ENCODE measurements at regions not wholly inside any gene's neighbourhood (a gene's known extent, or its start where the extent isn't known, plus 50 kb on each side); places are given as distances from the start of the nearest gene placed in this dataset.

DNA sequence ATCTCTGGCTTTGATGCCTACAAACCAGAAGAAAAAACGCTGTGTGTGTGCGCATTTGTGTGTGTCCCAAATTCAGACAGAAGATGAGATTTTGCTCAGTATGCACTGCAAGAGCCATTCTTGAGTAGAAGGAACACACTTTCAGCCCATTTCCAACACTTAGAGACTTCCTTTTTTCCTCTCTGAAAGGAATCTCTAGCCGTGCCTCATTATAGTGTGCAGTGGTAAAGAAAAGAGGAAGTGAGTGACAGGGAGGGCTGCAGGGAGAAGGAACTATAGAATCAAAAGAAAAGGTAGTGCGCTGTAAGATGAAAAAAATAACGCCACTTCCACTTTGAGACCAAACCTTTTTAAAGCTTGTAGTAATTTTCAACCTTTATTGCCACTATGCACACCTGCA is 1400.9 kb upstream of the FLRT2 start:
- Mint-ChIP-seq H3K27ac (no peak overlapping the region), H3K27me3 (ENCODE audit: insufficient read depth, low read depth, poor library complexity) (no peaks in the 10 kb centered on the region), H3K4me3 (no peak overlapping the region), H3K36me3 (ENCODE audit: low read depth) (peaks cover 3% of the 10 kb centered on the region; the same call in 1 of the 3 replicates), H3K9me3 (peaks cover 5% of the 10 kb centered on the region; the same call in 2 of the 3 replicates), H3K4me1 (no peaks in the 10 kb centered on the region)
- TF ChIP-seq, protein P1, sequence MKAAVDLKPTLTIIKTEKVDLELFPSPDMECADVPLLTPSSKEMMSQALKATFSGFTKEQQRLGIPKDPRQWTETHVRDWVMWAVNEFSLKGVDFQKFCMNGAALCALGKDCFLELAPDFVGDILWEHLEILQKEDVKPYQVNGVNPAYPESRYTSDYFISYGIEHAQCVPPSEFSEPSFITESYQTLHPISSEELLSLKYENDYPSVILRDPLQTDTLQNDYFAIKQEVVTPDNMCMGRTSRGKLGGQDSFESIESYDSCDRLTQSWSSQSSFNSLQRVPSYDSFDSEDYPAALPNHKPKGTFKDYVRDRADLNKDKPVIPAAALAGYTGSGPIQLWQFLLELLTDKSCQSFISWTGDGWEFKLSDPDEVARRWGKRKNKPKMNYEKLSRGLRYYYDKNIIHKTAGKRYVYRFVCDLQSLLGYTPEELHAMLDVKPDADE (IDR thresholded peaks at IDR 0.05): no peak
- TF ChIP-seq, protein P2, sequence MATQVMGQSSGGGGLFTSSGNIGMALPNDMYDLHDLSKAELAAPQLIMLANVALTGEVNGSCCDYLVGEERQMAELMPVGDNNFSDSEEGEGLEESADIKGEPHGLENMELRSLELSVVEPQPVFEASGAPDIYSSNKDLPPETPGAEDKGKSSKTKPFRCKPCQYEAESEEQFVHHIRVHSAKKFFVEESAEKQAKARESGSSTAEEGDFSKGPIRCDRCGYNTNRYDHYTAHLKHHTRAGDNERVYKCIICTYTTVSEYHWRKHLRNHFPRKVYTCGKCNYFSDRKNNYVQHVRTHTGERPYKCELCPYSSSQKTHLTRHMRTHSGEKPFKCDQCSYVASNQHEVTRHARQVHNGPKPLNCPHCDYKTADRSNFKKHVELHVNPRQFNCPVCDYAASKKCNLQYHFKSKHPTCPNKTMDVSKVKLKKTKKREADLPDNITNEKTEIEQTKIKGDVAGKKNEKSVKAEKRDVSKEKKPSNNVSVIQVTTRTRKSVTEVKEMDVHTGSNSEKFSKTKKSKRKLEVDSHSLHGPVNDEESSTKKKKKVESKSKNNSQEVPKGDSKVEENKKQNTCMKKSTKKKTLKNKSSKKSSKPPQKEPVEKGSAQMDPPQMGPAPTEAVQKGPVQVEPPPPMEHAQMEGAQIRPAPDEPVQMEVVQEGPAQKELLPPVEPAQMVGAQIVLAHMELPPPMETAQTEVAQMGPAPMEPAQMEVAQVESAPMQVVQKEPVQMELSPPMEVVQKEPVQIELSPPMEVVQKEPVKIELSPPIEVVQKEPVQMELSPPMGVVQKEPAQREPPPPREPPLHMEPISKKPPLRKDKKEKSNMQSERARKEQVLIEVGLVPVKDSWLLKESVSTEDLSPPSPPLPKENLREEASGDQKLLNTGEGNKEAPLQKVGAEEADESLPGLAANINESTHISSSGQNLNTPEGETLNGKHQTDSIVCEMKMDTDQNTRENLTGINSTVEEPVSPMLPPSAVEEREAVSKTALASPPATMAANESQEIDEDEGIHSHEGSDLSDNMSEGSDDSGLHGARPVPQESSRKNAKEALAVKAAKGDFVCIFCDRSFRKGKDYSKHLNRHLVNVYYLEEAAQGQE (IDR thresholded peaks at IDR 0.05; ENCODE audit: unreplicated experiment): no peak
- no peak for TF ChIP-seq STAT1 (IDR thresholded peaks at IDR 0.05; ENCODE audit: unreplicated experiment)
- TF ChIP-seq, protein P3, sequence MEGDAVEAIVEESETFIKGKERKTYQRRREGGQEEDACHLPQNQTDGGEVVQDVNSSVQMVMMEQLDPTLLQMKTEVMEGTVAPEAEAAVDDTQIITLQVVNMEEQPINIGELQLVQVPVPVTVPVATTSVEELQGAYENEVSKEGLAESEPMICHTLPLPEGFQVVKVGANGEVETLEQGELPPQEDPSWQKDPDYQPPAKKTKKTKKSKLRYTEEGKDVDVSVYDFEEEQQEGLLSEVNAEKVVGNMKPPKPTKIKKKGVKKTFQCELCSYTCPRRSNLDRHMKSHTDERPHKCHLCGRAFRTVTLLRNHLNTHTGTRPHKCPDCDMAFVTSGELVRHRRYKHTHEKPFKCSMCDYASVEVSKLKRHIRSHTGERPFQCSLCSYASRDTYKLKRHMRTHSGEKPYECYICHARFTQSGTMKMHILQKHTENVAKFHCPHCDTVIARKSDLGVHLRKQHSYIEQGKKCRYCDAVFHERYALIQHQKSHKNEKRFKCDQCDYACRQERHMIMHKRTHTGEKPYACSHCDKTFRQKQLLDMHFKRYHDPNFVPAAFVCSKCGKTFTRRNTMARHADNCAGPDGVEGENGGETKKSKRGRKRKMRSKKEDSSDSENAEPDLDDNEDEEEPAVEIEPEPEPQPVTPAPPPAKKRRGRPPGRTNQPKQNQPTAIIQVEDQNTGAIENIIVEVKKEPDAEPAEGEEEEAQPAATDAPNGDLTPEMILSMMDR (conservative IDR thresholded peaks at IDR 0.05; ENCODE audit: low read depth in 2 of 2): no peak
- TF ChIP-seq, protein P4, sequence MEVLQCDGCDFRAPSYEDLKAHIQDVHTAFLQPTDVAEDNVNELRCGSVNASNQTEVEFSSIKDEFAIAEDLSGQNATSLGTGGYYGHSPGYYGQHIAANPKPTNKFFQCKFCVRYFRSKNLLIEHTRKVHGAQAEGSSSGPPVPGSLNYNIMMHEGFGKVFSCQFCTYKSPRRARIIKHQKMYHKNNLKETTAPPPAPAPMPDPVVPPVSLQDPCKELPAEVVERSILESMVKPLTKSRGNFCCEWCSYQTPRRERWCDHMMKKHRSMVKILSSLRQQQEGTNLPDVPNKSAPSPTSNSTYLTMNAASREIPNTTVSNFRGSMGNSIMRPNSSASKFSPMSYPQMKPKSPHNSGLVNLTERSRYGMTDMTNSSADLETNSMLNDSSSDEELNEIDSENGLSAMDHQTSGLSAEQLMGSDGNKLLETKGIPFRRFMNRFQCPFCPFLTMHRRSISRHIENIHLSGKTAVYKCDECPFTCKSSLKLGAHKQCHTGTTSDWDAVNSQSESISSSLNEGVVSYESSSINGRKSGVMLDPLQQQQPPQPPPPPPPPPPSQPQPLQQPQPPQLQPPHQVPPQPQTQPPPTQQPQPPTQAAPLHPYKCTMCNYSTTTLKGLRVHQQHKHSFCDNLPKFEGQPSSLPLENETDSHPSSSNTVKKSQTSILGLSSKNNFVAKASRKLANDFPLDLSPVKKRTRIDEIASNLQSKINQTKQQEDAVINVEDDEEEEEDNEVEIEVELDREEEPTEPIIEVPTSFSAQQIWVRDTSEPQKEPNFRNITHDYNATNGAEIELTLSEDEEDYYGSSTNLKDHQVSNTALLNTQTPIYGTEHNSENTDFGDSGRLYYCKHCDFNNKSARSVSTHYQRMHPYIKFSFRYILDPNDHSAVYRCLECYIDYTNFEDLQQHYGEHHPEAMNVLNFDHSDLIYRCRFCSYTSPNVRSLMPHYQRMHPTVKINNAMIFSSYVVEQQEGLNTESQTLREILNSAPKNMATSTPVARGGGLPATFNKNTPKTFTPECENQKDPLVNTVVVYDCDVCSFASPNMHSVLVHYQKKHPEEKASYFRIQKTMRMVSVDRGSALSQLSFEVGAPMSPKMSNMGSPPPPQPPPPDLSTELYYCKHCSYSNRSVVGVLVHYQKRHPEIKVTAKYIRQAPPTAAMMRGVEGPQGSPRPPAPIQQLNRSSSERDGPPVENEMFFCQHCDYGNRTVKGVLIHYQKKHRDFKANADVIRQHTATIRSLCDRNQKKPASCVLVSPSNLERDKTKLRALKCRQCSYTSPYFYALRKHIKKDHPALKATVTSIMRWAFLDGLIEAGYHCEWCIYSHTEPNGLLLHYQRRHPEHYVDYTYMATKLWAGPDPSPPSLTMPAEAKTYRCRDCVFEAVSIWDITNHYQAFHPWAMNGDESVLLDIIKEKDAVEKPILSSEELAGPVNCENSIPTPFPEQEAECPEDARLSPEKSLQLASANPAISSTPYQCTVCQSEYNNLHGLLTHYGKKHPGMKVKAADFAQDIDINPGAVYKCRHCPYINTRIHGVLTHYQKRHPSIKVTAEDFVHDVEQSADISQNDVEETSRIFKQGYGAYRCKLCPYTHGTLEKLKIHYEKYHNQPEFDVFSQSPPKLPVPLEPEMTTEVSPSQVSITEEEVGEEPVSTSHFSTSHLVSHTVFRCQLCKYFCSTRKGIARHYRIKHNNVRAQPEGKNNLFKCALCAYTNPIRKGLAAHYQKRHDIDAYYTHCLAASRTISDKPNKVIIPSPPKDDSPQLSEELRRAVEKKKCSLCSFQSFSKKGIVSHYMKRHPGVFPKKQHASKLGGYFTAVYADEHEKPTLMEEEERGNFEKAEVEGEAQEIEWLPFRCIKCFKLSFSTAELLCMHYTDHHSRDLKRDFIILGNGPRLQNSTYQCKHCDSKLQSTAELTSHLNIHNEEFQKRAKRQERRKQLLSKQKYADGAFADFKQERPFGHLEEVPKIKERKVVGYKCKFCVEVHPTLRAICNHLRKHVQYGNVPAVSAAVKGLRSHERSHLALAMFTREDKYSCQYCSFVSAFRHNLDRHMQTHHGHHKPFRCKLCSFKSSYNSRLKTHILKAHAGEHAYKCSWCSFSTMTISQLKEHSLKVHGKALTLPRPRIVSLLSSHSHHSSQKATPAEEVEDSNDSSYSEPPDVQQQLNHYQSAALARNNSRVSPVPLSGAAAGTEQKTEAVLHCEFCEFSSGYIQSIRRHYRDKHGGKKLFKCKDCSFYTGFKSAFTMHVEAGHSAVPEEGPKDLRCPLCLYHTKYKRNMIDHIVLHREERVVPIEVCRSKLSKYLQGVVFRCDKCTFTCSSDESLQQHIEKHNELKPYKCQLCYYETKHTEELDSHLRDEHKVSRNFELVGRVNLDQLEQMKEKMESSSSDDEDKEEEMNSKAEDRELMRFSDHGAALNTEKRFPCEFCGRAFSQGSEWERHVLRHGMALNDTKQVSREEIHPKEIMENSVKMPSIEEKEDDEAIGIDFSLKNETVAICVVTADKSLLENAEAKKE (CRISPR knock-in tag; IDR thresholded peaks at IDR 0.05): no peak
- no peak for TF ChIP-seq ZNF331 (CRISPR knock-in tag; IDR thresholded peaks at IDR 0.05; ENCODE audit: low read depth)
- no peaks in the 10 kb centered on the region for H3K79me2 ChIP-seq (replicated peaks; ENCODE audit: insufficient read depth)
- H3K27ac ChIP-seq (ENCODE audit: low read depth): no peak overlapping the region
- H3K4me3 ChIP-seq: no peak overlapping the region
- H3K27me3 ChIP-seq (ENCODE audit: insufficient read depth): no peaks in the 10 kb centered on the region
- no peaks in the 10 kb centered on the region for H3F3A ChIP-seq (replicated peaks; ENCODE audit: low read depth)
- no peak for DNase-seq (ENCODE audit: low spot score)
- H4K20me1 ChIP-seq (replicated peaks; ENCODE audit: insufficient read depth): no peaks in the 10 kb centered on the region
- no peaks in the 10 kb centered on the region for H3K4me1 ChIP-seq (ENCODE audit: insufficient read depth)
- H3K9me2 ChIP-seq (ENCODE audit: insufficient read depth): no peaks in the 10 kb centered on the region
- ATAC-seq: no peak
- no peaks in the 10 kb centered on the region for H3K36me3 ChIP-seq (ENCODE audit: insufficient read depth)
- H2AFZ ChIP-seq: 0 out of 2 replicates have a peak overlapping the region, but pooled peaks have one; percentile 20
- H3K4me2 ChIP-seq: no peak overlapping the region

All from GM23338 (cell line).